Midbrain (tissue), 1 donor: ENCODE measurements at regions not wholly inside any gene's neighbourhood (a gene's known extent, or its start where the extent isn't known, plus 50 kb on each side); places are given as distances from the start of the nearest gene placed in this dataset.
"Not testable (repeated sequence)": the region's sequence is repeated elsewhere in the genome, so short reads cannot be mapped to it uniquely, and the experiment has no call there.

Source experiments
- DNase-seq: peaks from one replicate; lab custom pipeline; 2025; lab: John Stamatoyannopoulos, UW

- no peak for DNase-seq
Measured at GRCh38 chr11:57047610-57048009, 58.9 kb downstream of the OR5AK2 start.

DNA sequence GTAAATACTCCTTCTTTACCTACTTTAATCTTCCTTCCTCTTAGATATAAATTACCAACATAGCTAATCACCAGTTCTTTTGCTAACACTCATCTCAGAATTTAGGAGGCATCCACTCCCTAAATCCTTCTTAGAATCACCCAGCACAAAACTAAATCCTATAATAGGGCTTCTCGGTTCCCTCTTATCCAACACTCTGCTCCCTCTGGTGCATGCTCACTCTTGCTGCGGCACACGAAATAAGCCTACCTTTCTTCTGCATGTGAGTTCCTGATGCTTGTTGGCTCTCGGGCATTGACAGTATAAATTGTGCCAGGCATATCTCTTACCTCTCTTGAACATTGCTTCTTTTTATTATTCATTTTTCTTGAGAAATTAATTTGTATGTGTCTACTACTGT lies 61.0 kb downstream of the OR5AK2 start:
- DNase-seq, result no peak

DNA sequence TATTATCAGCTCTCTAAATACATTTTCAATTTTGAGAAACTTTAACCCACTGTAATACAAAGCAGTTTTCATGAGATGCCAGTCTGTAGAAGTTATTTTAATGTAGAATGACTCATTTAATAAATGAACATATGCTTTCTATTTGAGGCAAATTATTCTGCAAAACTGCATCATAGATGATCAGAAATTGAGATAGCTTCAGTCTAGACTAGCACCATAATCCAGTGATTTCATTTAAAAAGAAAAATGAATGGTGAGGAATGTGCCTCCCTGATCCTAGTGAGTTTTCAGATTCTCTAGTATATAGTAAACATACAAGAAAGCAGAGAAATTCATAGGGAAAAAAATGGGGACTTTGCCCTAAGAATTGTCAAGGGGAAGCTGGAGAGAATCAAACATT lies 66.1 kb downstream of the OR5AK2 start:
- DNase-seq, result no peak

DNA sequence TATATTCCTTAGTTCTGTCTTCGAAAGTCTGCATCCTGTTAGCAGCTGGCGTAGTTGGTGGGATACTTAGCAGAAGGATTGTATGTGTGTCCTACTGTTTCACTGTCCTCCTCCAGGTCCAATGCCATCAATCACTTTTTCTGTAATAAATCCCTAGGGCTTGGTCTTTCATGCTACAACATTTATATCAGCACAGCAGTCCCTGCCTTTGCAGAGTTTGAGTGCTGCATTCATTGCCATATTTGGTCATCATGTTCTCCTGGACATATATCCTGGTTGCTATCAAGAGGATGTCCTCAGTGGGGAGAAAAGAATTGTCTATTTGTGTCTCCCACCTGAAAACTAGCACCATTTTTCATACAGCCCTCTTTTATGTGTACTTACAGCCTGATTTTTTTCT lies 67.0 kb downstream of the OR5AK2 start:
- DNase-seq, result no peak

DNA sequence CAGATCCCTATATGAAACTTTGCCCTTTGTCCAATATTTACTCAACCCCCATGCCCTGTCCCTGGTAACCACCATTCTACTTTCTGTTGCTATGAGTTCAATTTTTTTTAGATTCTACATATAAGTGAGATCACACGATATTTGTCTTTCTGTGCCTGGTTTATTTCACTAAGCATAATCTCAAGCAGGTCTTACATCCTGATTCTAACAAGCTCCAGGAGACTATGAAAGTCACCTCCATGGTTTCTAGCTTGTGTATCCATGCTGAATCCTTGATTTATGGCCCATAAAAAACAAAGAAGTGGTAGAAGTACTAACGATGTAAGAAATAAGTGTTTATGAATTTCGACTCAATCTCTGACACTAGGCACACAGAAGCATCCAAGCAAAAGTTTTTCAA lies 68.0 kb downstream of the OR5AK2 start:
- DNase-seq, result no peak

GRCh38 chr11:57057561-57057960 lies 68.8 kb downstream of the OR5AK2 start:
- DNase-seq, result no peak

DNA sequence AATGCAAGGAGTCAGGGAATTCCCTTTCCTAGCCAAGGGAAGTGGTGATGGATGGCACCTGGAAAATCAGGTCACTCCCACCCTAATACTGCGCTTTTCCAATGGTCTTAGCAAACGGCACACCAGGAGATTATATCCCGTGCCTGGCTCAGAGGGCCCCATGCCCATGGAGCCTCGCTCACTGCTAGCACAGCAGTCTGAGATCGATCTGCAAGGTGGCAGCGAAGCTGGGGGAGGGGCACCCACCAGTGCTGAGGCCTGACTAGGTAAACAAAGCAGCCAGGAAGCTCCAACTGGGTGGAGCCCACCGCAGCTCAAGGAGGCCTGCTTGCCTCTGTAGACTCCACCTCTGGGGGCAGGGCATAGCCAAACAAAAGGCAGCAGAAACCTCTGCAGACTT lies 74.2 kb downstream of the OR5AK2 start:
- not testable (repeated sequence) for DNase-seq

DNA sequence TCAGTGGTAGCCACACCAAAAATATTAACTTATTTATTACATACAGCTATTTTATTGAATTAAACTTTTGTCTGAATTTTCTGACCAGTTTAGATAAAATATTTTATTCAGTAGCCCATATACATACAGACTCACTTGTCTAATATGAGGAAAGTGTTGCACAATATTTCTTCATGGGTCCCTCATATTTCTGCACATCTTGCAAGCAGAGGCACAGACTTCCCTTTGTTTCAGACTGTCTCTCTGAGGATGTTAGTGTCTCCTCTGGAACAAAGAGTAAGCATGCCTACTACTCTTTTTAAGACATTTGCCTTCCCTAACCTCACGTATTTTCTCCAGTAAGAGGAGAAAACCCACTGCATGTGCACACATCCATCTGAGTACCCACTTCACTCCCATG lies 81.2 kb downstream of the OR5AK2 start:
- no peak for DNase-seq

- no peak for DNase-seq
Measured at GRCh38 chr11:57071829-57072228, 83.1 kb downstream of the OR5AK2 start.

DNA sequence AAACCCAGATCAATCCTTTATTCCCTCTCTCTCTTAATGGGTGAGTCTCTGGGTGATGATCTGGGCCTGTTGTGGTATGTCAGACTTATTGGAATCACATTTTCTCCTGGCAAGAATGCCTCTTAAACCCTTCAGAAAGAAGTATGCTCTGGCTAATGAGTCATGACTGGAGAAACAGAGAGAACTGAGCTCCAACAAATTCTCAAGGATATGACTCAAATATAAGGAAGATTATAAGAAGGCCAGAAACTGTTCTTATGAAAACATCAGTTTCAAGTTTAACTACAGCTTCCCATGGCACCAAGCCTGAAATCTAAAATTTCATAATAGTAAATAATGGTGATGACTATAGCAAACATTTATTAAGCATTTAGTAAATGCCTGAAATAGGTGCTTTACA lies 83.9 kb downstream of the OR5AK2 start:
- DNase-seq, result no peak

GRCh38 chr11:57073128-57073527 lies 84.4 kb downstream of the OR5AK2 start:
- no peak for DNase-seq

- no peak for DNase-seq
Measured at GRCh38 chr11:57081356-57081755, 92.6 kb downstream of the OR5AK2 start.

DNA sequence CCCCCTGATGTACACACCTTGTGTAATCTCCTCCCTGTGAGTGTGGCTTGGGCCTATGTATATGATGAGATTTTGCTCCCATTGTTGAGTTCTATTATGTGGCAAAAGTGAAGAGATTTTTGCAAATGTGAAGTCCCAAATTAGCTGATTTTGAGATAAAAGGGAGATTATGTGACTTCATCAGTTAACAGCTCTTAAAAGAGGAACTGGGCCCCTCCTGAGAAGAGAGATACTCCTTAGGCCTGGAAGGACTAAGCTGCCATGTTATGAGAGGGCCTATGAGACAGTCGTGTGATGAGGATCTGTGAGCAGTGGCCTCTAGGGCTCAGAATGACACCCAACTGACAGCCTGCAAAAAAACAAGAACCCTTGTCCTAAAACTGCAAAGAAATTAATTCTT lies 93.4 kb downstream of the OR5AK2 start:
- no peak for DNase-seq

DNA sequence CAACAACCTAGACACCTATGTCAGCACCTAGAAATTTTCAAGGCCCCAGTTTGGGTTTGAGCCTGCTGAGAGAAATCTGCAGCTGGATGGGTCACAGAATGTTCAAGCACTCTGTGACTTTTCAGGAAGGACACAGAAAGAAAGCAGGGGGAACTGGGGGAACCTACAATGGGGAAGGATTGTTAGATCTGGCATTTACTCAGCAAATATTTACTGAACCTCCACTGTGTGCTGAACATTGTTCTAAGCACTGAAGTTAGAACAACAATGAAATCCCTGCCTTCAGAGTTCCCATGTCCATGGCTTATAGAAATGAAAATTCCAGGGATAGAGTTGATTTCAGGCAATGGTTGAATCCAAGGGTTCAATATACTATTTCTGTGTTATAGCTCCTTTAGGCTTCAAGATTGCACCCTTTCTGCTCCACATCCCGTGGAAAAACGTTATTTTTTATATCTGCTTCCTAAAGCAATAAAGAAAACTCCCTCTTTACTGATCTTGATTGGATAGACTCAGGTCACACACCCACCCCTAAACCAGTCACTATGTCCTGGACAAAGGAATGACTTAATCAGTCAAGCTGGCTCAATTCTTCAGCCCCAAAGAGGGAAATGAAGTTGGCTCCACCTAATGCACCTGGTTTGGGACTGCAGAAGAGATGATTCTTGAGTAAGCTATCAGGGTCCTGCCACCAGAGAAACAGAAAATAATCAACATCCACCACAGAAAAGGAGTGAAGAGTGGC lies 95.1 kb downstream of the OR5AK2 start:
- no peak for DNase-seq

DNA sequence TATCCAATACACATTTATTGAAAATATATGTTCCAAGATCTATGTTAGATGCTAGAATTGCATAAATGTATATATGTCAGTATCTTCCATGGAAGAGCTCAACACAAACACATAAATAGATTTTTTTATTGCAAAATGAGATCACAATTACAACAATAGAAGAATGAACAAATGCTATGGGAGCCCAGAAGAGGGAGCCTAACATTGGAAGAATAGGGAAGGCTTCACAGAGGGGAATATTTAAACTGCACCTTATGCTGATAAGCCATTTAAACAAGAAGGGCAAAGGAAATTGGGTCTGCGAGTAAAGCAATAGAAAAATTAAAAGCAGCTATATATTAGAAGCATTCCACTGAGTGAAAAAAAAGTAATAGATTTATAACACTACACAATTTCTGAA lies 96.1 kb upstream of the LRRC55 start:
- no peak for DNase-seq

- DNase-seq, result peak; percentile 38
Measured at GRCh38 chr11:57087991-57088390, 93.8 kb upstream of the LRRC55 start.

- no peak for DNase-seq
Measured at GRCh38 chr11:57092028-57092698, 89.6 kb upstream of the LRRC55 start.

DNA sequence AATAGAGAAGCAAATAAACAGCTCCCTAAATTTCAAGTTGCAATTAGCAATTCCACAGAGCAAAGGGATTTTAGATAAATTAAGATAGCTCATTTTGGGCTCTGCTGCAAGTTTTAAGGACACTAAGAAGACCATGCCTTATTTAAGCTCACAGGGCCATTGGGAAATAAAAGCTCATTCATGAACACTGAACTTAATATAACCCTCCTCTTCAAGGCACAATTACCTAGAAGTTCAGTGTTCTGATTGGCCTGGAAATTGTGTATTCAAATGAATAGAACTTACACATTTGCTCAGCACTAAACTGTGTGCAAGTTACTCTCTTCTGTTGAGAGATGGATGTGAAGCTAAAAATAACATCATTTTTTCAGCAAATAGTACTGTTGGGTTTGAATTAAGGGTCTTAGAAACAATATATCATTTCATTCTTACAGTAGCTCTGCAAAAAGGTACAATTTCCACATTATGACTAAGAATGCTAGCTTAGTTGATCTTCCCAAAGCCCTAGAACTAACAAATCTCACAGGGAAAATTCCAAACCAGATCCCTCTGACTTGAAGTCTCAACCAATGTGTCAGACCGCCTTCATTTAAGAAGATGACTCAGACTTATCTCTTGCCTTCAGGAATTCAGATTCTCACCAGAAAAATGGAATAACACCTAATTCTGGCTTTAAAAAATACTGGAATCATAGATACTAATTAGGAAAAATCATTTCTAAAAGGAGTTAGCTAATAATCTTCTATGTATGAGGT lies 87.4 kb upstream of the LRRC55 start:
- no peak for DNase-seq

GRCh38 chr11:57095417-57095816 lies 86.3 kb upstream of the LRRC55 start:
- DNase-seq, result no peak

- no peak for DNase-seq
Measured at GRCh38 chr11:57095896-57096295, 85.9 kb upstream of the LRRC55 start.

DNA sequence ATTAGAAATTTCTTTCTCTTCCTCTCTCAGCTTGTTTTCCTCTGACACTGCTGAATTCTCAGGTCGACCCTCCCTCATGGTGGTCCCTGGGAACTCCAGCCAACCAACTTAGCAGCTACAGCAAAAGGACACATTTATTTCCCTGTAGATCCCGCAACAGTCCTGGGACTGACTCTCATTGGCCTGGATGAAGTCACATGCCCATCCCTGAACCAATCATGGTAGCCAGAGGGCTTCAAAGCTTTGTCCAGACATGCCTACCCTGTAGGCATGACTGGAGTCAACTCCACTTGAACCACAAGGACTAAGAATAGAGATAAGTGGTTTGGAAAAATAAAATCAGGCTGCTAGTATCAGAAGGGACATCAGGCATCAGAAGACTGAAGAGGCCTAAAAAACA lies 84.6 kb upstream of the LRRC55 start:
- no peak for DNase-seq

DNA sequence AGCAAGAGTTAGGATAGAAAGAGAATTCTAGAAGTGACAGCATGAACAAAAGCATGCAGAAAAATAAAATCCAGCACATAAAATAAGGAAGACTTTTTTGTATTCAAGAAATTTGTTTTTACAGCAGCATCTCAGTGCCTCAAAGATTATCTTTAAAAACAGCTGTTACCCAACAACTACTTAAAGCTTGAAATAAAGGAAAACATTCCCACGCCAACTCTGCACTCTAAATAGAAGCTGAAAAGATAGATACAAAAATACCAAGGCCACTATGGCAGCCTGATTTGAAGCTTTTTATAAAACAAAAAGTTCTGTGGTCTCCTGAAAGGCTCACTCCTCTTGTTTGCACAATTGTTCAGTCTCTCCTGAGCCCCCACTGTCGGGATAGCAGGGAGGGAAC lies 83.6 kb upstream of the LRRC55 start:
- DNase-seq, result no peak
